ENCODE measurements at regions not wholly inside any gene's neighbourhood (a gene's known extent, or its start where the extent isn't known, plus 50 kb on each side); places are given as distances from the start of the nearest gene placed in this dataset.

GRCh38 chr3:188975600-188976314, 196.0 kb upstream of the TPRG1 start:
- no peak overlapping the region for H3K9ac ChIP-seq (ENCODE audit: extremely low read depth, low read length, poor library complexity, severe bottlenecking)
- Mint-ChIP-seq H3K9me3 (peaks cover 5% of the 10 kb centered on the region), H3K27ac (no peak overlapping the region), H3K27me3 (ENCODE audit: insufficient read depth) (no peaks in the 10 kb centered on the region), H3K4me3 (no peak overlapping the region), H3K36me3 (ENCODE audit: low read depth) (no peaks in the 10 kb centered on the region), H3K4me1 (peaks cover 3% of the 10 kb centered on the region)
- H3K9me3 ChIP-seq (ENCODE audit: control insufficient read depth, low read length): no peaks in the 10 kb centered on the region
- H3K4me1 ChIP-seq (ENCODE audit: control insufficient read depth, insufficient read depth, low read length): no peaks in the 10 kb centered on the region
- 93 to 94% methylated on average over 8 to 12 of the region's 12 CpGs for WGBS, 2 experiments (ENCODE audit: insufficient coverage in 1 of 2, insufficient read length in 1 of 2)
- no peak for TF ChIP-seq CTCF (conservative IDR thresholded peaks at IDR 0.05)
- H3K27ac ChIP-seq (ENCODE audit: low read depth, low read length): no peak overlapping the region
- no peak overlapping the region for H3K4me3 ChIP-seq (ENCODE audit: low read length)
- no peak for DNase-seq
- H3K36me3 ChIP-seq (ENCODE audit: control insufficient read depth, insufficient read depth, low read length): no peaks in the 10 kb centered on the region
- no peaks in the 10 kb centered on the region for H3K27me3 ChIP-seq (ENCODE audit: control insufficient read depth, insufficient read depth, low read length, poor library complexity, severe bottlenecking)

- Mint-ChIP-seq H3K4me3 (no peak overlapping the region), H3K4me1 (peaks cover 3% of the 10 kb centered on the region), H3K36me3 (ENCODE audit: low read depth) (no peaks in the 10 kb centered on the region), H3K9me3 (no peaks in the 10 kb centered on the region), H3K27ac (no peak overlapping the region), H3K27me3 (ENCODE audit: insufficient read depth) (no peaks in the 10 kb centered on the region)
- Histone ChIP-seq H3K9ac (ENCODE audit: extremely low read depth, low read length, poor library complexity, severe bottlenecking) (no peak overlapping the region), H3K9me3 (ENCODE audit: control insufficient read depth, low read length) (no peaks in the 10 kb centered on the region), H3K4me3 (ENCODE audit: low read length) (no peak overlapping the region), H3K4me1 (ENCODE audit: control insufficient read depth, insufficient read depth, low read length) (no peaks in the 10 kb centered on the region), H3K27me3 (ENCODE audit: control insufficient read depth, insufficient read depth, low read length, poor library complexity, severe bottlenecking) (no peaks in the 10 kb centered on the region), H3K36me3 (ENCODE audit: control insufficient read depth, insufficient read depth, low read length) (no peaks in the 10 kb centered on the region), H3K27ac (ENCODE audit: low read depth, low read length) (no peak overlapping the region)
- no peak for DNase-seq
- WGBS, 2 experiments (ENCODE audit: insufficient coverage in 1 of 2, insufficient read length in 1 of 2): 90 to 100% methylated on average over 1 to 3 of the region's 4 CpGs
- no peak for TF ChIP-seq CTCF (conservative IDR thresholded peaks at IDR 0.05)
Observed at GRCh38 chr3:188976407-188976806, 195.4 kb upstream of the TPRG1 start.

- Histone ChIP-seq H3K27me3 (ENCODE audit: control insufficient read depth, insufficient read depth, low read length, poor library complexity, severe bottlenecking) (no peaks in the 10 kb centered on the region), H3K27ac (ENCODE audit: low read depth, low read length) (no peak overlapping the region), H3K36me3 (ENCODE audit: control insufficient read depth, insufficient read depth, low read length) (no peaks in the 10 kb centered on the region), H3K4me3 (ENCODE audit: low read length) (no peak overlapping the region), H3K9ac (ENCODE audit: extremely low read depth, low read length, poor library complexity, severe bottlenecking) (no peak overlapping the region), H3K9me3 (ENCODE audit: control insufficient read depth, low read length) (no peaks in the 10 kb centered on the region), H3K4me1 (ENCODE audit: control insufficient read depth, insufficient read depth, low read length) (no peaks in the 10 kb centered on the region)
- Mint-ChIP-seq H3K27ac (no peak overlapping the region), H3K36me3 (ENCODE audit: low read depth) (no peaks in the 10 kb centered on the region), H3K27me3 (ENCODE audit: insufficient read depth) (no peaks in the 10 kb centered on the region), H3K9me3 (no peaks in the 10 kb centered on the region), H3K4me3 (no peak overlapping the region), H3K4me1 (no peaks in the 10 kb centered on the region)
- no peak for TF ChIP-seq CTCF (conservative IDR thresholded peaks at IDR 0.05)
- 85 to 93% methylated on average over 3 to 7 of the region's 7 CpGs for WGBS, 2 experiments (ENCODE audit: insufficient coverage in 1 of 2, insufficient read length in 1 of 2)
- no peak for DNase-seq
Observed at GRCh38 chr3:188978421-188979171, 193.2 kb upstream of the TPRG1 start.

Data from endodermal cell (in vitro differentiated cells).